VCaP (cell line): ENCODE measurements at regions not wholly inside any gene's neighbourhood (a gene's known extent, or its start where the extent isn't known, plus 50 kb on each side); places are given as distances from the start of the nearest gene placed in this dataset.

Experiments
- H3K27ac ChIP-seq: fragments of 450-650 bp; 2 replicates; pipeline ENCODE4 v1.5.1; 2017
- CTCF ChIP-seq: fragments of 450-650 bp; conservative IDR thresholded peaks from 2 replicates; pipeline ENCODE4 v1.5.1; 2017; ENCODE audit warnings: mild to moderate bottlenecking, moderate library complexity

DNA sequence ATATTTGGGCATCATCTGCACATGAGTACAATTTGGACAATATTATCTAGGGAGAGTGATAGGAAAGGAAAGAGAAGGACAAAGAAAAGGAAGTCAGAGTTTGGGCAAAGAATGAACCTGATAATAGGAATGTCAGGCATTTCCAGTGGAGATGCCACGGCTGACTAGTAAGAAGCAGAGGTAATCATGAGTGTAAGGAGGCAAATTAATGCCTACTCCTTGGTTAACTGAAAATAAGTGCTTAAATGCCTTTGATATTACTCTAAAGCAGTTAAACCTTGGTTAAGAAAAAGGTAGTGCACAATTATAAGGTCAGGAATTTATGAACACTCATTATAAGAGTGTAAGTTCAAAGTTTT is 99.2 kb upstream of the DDIT4L start:
- H3K27ac ChIP-seq: no peak overlapping the region
- TF ChIP-seq CTCF: no peak

GRCh38 chr4:100288811-100289529 is 98.7 kb upstream of the DDIT4L start:
- TF ChIP-seq CTCF: no peak

DNA sequence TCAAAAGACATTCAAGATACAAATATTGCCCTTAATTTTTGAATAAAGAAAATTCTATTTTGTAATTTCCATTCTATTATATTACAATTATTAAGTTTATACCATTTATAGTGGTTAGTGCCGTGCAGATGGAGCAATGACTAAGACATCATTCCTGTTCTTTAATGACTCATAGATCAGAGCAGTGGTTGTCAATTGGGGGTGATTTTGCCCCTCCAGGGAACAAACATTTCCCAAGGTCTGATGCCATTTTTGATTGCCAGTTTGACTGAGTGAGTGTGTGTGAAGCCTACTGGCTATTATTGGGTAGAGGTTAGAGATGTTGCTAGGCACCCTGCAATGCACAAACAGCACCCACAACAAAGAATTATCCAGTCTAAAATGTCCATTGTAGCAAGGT is 97.9 kb upstream of the DDIT4L start:
- no peak for TF ChIP-seq CTCF
- no peak overlapping the region for H3K27ac ChIP-seq

More at GRCh38 chr4:100288811-100289529, 98.7 kb upstream of the DDIT4L start:
- H3K27ac ChIP-seq: no peak overlapping the region

- no peak overlapping the region for H3K27ac ChIP-seq
- no peak for TF ChIP-seq CTCF
Measured at GRCh38 chr4:100287534-100287933, 97.3 kb upstream of the DDIT4L start.

DNA sequence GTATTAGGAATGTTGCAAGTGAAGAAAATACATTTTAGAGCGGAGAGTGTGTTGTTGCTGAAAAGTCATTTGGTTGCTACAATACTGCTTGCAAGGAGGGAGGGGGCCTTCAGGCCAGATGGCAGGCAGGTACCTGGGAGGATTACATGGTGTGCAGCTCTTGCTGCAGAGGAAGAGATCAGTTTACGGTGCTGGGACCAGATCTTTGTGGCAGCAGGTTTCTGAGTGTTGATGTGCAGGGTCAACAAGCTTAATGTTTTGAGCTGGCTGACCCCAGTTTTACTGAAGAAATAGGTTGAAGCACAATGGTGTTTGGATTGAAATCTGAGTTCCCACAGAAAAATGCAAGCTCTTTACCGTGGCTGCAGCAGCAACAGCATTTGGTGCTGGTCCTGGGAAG is 96.4 kb upstream of the DDIT4L start:
- no peak overlapping the region for H3K27ac ChIP-seq
- TF ChIP-seq CTCF: no peak

GRCh38 chr4:100285121-100285520 is 94.9 kb upstream of the DDIT4L start:
- no peak for TF ChIP-seq CTCF
- no peak overlapping the region for H3K27ac ChIP-seq

DNA sequence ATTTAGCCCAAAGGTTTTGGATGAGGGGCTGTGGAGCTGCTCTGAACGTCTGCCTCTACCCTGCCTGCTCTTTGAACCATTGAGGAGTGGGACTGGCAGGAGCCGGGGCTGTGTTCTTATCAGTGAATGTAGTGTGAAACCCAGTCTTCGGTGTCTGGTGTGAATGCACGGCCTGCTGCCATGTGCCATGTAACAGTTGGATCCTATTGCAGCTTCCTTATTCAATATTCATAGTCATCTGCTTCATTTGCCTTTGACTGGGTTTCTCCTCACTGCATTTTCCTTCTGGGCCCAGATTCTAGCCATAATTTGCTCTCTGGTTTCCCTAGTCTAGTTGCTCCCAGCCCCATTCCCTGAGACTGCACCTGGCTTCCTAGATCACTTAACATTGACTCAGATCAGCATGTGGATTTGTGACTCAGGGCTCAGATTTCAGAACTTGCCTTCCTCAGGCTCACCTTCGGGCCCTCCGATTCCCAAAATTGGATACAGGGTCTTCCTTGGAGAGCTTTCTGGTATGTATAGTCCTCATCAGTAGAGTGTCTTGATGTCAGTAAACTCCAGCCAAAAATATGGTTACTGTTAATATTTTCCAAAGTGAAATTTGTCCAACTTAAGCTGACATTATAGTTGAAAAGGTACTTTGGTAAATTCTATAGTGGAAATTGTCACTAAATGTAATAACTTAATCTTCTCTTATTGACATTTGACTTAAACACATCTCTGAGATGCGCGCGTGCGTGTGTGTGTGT is 94.0 kb upstream of the DDIT4L start:
- no peak overlapping the region for H3K27ac ChIP-seq
- no peak for TF ChIP-seq CTCF
